ENCODE measurements at regions not wholly inside any gene's neighbourhood (a gene's known extent, or its start where the extent isn't known, plus 50 kb on each side); places are given as distances from the start of the nearest gene placed in this dataset.

DNA sequence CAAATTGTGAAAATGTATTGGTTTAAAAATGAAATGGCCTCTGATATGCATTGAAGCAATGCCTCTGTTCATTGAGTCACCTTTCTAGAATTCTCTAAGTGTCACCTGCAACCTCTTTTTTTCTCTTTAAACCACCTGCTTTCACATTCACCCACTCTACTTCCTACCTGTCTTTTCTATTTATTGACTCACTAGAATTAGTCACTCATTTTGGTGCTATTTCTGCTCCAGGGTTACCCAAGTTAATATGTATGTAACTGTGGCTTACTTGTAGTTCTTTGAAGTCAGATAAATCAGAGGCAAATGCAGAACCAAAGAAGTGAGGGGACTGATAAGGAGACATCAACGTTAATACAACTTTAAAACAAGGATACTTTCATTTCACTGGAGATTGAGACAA, 674.7 kb downstream of the CCSER2 start:
- TF ChIP-seq, protein P1, sequence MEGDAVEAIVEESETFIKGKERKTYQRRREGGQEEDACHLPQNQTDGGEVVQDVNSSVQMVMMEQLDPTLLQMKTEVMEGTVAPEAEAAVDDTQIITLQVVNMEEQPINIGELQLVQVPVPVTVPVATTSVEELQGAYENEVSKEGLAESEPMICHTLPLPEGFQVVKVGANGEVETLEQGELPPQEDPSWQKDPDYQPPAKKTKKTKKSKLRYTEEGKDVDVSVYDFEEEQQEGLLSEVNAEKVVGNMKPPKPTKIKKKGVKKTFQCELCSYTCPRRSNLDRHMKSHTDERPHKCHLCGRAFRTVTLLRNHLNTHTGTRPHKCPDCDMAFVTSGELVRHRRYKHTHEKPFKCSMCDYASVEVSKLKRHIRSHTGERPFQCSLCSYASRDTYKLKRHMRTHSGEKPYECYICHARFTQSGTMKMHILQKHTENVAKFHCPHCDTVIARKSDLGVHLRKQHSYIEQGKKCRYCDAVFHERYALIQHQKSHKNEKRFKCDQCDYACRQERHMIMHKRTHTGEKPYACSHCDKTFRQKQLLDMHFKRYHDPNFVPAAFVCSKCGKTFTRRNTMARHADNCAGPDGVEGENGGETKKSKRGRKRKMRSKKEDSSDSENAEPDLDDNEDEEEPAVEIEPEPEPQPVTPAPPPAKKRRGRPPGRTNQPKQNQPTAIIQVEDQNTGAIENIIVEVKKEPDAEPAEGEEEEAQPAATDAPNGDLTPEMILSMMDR (conservative IDR thresholded peaks at IDR 0.05; ENCODE audit: low read depth, low read length), result no peak
- TF ChIP-seq MXI1 (IDR thresholded peaks at IDR 0.05; ENCODE audit: borderline replicate concordance, low read depth, low read length) (no peak), RAD21 (IDR thresholded peaks at IDR 0.05; ENCODE audit: low read length) (no peak), CEBPB (IDR thresholded peaks at IDR 0.05; ENCODE audit: low read depth, low read length) (no peak), FOS (IDR thresholded peaks at IDR 0.05; ENCODE audit: low read depth, low read length) (no peak), POLR2A (IDR thresholded peaks at IDR 0.05; ENCODE audit: low read depth, low read length) (no peak), SMC3 (IDR thresholded peaks at IDR 0.05; ENCODE audit: low read depth, low read length) (no peak)
- TF ChIP-seq, protein P2, sequence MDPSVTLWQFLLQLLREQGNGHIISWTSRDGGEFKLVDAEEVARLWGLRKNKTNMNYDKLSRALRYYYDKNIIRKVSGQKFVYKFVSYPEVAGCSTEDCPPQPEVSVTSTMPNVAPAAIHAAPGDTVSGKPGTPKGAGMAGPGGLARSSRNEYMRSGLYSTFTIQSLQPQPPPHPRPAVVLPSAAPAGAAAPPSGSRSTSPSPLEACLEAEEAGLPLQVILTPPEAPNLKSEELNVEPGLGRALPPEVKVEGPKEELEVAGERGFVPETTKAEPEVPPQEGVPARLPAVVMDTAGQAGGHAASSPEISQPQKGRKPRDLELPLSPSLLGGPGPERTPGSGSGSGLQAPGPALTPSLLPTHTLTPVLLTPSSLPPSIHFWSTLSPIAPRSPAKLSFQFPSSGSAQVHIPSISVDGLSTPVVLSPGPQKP (IDR thresholded peaks at IDR 0.05; ENCODE audit: borderline replicate concordance, low read depth, low read length), result no peak
